Fibroblast of lung (primary cell): ENCODE measurements at regions not wholly inside any gene's neighbourhood (a gene's known extent, or its start where the extent isn't known, plus 50 kb on each side); places are given as distances from the start of the nearest gene placed in this dataset.

Experiments
- DNase-seq, 2 donors: peaks; one replicate each; pipeline versions ENCODE4 v3.0.0 to v3.0.0-alpha.2; 2010; ENCODE audit warnings: low read depth in 2 of 2
- H2AFZ ChIP-seq: 2 replicates; pipeline ENCODE4 v1.5.1; 2012; ENCODE audit warnings: low read length, control low read depth, inconsistent platforms
- H3K27ac ChIP-seq: 2 replicates; pipeline ENCODE4 v1.5.1; 2011; ENCODE audit warnings: low read length, control low read depth; ENCODE audit not compliant: insufficient read depth
- H3K27me3 ChIP-seq: 2 replicates; pipeline ENCODE4 v1.5.1; 2011; ENCODE audit warnings: mild to moderate bottlenecking, low read length; ENCODE audit not compliant: control insufficient read depth, insufficient read depth
- H3K36me3 ChIP-seq: 2 replicates; pipeline ENCODE4 v1.5.1; 2011; ENCODE audit warnings: low read length; ENCODE audit not compliant: control insufficient read depth, insufficient read depth
- H3K4me1 ChIP-seq: 2 replicates; pipeline ENCODE4 v1.5.1; 2011; ENCODE audit warnings: low read length; ENCODE audit not compliant: control insufficient read depth, insufficient read depth; ENCODE audit errors: extremely low read depth
- H3K4me2 ChIP-seq: 2 replicates; pipeline ENCODE4 v1.5.1; 2011; ENCODE audit warnings: low read length, control low read depth; ENCODE audit not compliant: insufficient read depth; ENCODE audit errors: extremely low read depth
- H3K4me3 ChIP-seq, 4 experiments: fragments of 200-600 bp in 1 of 4; sonication (generic) in 1 of 4; replicated peaks in 1 of 4; 2 replicates each; pipeline ENCODE4 v1.5.1; 2011 to 2016; ENCODE audit warnings: low read length in 4 of 4, low read depth in 3 of 4, mild to moderate bottlenecking in 3 of 4, control low read depth in 2 of 4, inconsistent platforms in 1 of 4, mixed read lengths in 1 of 4; ENCODE audit not compliant: insufficient read depth in 1 of 4; ENCODE audit errors: control extremely low read depth in 1 of 4
- H3K79me2 ChIP-seq: 2 replicates; pipeline ENCODE4 v1.5.1; 2012; ENCODE audit warnings: mild to moderate bottlenecking, low read length, inconsistent platforms; ENCODE audit not compliant: control insufficient read depth, insufficient read depth
- H3K9ac ChIP-seq: 2 replicates; pipeline ENCODE4 v1.5.1; 2011; ENCODE audit warnings: mild to moderate bottlenecking, low read length, control low read depth; ENCODE audit not compliant: insufficient read depth
- H3K9me3 ChIP-seq: 2 replicates; pipeline ENCODE4 v1.5.1; 2012; ENCODE audit warnings: low read depth, low read length; ENCODE audit not compliant: control insufficient read depth, insufficient read depth
- H4K20me1 ChIP-seq: 2 replicates; pipeline ENCODE4 v1.5.1; 2011; ENCODE audit warnings: low read length; ENCODE audit not compliant: control insufficient read depth, insufficient read depth; ENCODE audit errors: extremely low read depth
- EZH2 ChIP-seq: IDR thresholded peaks from 2 replicates; pipeline ENCODE4 v1.5.1; 2012; ENCODE audit warnings: low read length, control low read depth, mild to moderate bottlenecking; ENCODE audit errors: missing control alignments
- TF ChIP-seq, protein P1 (sequence below), 2 donors: IDR thresholded peaks in 1 of 2; conservative IDR thresholded peaks in 1 of 2; 1 replicate in 1 of 2; 2 replicates in 1 of 2; pipeline ENCODE4 v1.5.1; 2011 to 2012; ENCODE audit warnings: low read length in 2 of 2, control low read depth in 1 of 2, inconsistent platforms in 1 of 2, low read depth in 1 of 2, mild to moderate bottlenecking in 1 of 2

DNA sequence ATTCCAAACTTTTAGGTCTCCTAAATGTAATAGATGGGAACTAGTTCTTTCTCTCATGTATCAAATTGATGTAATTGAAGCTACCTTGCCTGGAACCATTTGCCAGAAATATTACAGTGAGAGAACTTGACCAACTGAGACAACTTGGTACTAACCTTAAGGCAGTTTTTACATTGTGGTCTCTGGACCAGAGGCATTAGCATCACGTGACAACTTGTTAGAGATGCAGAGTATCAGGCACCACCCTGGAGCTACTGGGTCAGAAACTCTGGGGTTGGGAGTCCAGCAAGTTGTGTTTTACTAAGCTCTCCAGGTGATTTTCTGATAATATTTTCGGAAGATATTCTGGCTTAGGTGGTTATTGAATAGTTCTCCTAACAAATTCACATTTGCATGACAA, 982.1 kb upstream of the SLC35B3 start:
- no peaks in the 10 kb centered on the region for H3K27me3 ChIP-seq
- no peak overlapping the region for H3K4me3 ChIP-seq
- no peak overlapping the region for H3K9ac ChIP-seq
- no peak overlapping the region for H3K4me2 ChIP-seq
- H3K27ac ChIP-seq = no peak overlapping the region
- H3K9me3 ChIP-seq = no peaks in the 10 kb centered on the region
- H2AFZ ChIP-seq = no peak overlapping the region
- no peaks in the 10 kb centered on the region for H3K79me2 ChIP-seq
- H3K36me3 ChIP-seq = no peaks in the 10 kb centered on the region
- DNase-seq = no peak
- no peaks in the 10 kb centered on the region for H4K20me1 ChIP-seq
- TF ChIP-seq, protein P1, sequence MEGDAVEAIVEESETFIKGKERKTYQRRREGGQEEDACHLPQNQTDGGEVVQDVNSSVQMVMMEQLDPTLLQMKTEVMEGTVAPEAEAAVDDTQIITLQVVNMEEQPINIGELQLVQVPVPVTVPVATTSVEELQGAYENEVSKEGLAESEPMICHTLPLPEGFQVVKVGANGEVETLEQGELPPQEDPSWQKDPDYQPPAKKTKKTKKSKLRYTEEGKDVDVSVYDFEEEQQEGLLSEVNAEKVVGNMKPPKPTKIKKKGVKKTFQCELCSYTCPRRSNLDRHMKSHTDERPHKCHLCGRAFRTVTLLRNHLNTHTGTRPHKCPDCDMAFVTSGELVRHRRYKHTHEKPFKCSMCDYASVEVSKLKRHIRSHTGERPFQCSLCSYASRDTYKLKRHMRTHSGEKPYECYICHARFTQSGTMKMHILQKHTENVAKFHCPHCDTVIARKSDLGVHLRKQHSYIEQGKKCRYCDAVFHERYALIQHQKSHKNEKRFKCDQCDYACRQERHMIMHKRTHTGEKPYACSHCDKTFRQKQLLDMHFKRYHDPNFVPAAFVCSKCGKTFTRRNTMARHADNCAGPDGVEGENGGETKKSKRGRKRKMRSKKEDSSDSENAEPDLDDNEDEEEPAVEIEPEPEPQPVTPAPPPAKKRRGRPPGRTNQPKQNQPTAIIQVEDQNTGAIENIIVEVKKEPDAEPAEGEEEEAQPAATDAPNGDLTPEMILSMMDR (conservative IDR thresholded peaks at IDR 0.05 in 1 of 2, IDR thresholded peaks at IDR 0.05 in 1 of 2; ENCODE audit: low read depth in 1 of 2, low read length in 2 of 2) = no peak
- TF ChIP-seq EZH2 = no peak
- H3K4me1 ChIP-seq = no peaks in the 10 kb centered on the region

DNA sequence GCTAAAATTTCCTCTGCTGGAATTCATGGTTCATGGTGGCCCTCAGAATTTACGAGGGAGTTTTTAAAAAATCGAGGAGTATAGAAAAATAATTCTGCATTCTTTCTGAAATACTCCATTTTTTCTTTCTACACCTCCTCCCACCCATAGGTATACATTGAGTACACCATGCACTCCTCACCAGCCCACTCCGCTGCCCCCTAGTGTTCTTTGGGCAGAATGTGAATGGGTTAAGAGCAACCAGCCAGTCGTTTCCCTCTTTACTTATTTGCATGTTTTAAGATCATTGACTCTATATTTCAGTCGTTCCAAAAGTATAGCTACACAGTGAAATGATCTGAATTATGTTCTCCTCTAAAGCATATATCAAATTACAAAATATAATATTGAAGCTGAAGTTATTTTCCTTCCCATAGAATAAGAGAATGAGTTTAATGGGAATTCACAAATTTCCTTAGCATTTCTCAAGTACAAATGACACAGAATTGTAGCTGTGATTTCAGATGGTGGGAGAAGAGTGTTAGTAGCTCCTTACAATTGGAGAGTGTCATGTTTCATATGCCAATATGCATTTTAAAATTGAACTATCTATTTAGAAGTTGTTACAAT, 977.7 kb upstream of the SLC35B3 start:
- H4K20me1 ChIP-seq = no peaks in the 10 kb centered on the region
- H3K27me3 ChIP-seq = no peaks in the 10 kb centered on the region
- H2AFZ ChIP-seq = no peak overlapping the region
- H3K27ac ChIP-seq = no peak overlapping the region
- no peaks in the 10 kb centered on the region for H3K9me3 ChIP-seq
- no peaks in the 10 kb centered on the region for H3K4me1 ChIP-seq
- H3K79me2 ChIP-seq = no peaks in the 10 kb centered on the region
- peak in 1 of 2 donors; percentile 34 for DNase-seq
- TF ChIP-seq EZH2 = no peak
- TF ChIP-seq, protein P1 (conservative IDR thresholded peaks at IDR 0.05 in 1 of 2, IDR thresholded peaks at IDR 0.05 in 1 of 2; ENCODE audit: low read depth in 1 of 2, low read length in 2 of 2) = peak; percentile 41 to 67
- H3K9ac ChIP-seq = no peak overlapping the region
- H3K4me3 ChIP-seq = no peak overlapping the region
- H3K36me3 ChIP-seq = no peaks in the 10 kb centered on the region
- no peak overlapping the region for H3K4me2 ChIP-seq

DNA sequence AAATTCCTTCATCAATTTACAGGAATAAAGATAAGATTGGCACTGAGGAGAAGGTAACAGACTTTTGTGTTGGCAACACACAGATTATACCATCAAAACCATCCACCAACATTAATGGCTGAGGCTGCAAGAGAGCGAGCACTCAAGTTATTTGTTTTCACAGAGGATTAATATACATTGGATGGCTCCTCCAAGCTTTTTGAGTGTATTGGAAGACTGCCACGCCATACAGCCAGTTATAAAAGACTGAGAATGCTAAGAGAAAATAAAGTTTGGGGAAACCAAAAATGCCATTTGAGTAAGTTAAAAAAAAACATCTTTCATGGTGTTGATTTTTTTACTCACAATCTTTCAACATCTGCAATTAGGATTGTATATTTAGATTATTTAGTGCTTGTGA, 973.8 kb upstream of the SLC35B3 start:
- Histone ChIP-seq H3K4me2 (no peak overlapping the region), H3K4me1 (peaks cover 8% of the 10 kb centered on the region), H3K36me3 (no peaks in the 10 kb centered on the region), H3K4me3 (no peak overlapping the region), H2AFZ (no peak overlapping the region), H3K27me3 (no peaks in the 10 kb centered on the region), H3K9ac (no peak overlapping the region), H3K9me3 (no peaks in the 10 kb centered on the region), H3K79me2 (no peaks in the 10 kb centered on the region), H3K27ac (no peak overlapping the region), H4K20me1 (no peaks in the 10 kb centered on the region)
- TF ChIP-seq, protein P1 (conservative IDR thresholded peaks at IDR 0.05 in 1 of 2, IDR thresholded peaks at IDR 0.05 in 1 of 2; ENCODE audit: low read depth in 1 of 2, low read length in 2 of 2) = no peak
- no peak for TF ChIP-seq EZH2
- DNase-seq = peak in 1 of 2 donors; percentile 43
